ENCODE measurements at regions not wholly inside any gene's neighbourhood (a gene's known extent, or its start where the extent isn't known, plus 50 kb on each side); places are given as distances from the start of the nearest gene placed in this dataset.

DNA sequence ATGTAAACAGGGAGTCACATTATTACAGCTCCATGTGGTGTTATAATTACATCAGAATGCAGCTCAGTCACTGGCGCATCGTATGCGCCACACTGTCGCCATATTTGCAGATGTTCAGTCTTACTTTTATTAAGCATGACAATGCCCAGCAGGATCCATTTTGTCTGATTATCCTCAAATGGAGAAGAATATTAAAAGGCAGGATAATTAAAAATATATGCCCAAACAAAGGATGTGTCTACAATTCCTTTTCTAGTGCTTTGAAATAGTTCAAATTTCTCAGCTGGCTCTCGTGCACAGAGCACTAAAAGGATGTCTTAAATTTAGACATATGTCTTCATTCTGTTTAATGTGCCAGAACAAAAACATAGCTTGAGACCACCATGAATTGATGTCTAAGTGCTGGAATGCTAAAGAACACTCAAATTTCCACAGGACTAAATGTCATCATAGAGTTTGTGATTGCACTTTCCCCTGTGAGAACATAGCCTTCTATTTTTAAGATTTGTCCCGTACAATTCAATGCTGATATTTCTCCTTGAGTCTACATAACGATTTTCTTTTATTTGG lies 168.0 kb downstream of the DKK1 start:
- no peak for TF ChIP-seq ZNF274 (IDR thresholded peaks at IDR 0.05; ENCODE audit: low read depth, low read length)
- no peak for TF ChIP-seq SUZ12 (IDR thresholded peaks at IDR 0.05; ENCODE audit: extremely low read depth, insufficient read depth, insufficient read length)
- no peak for TF ChIP-seq YY1 (IDR thresholded peaks at IDR 0.05; ENCODE audit: insufficient read depth, insufficient read length)
